ENCODE measurements at regions not wholly inside any gene's neighbourhood (a gene's known extent, or its start where the extent isn't known, plus 50 kb on each side); places are given as distances from the start of the nearest gene placed in this dataset.
A peak's percentile ranks its signal among the peaks of the same experiment; 100 is the strongest.

- no peak for DNase-seq
Observed at GRCh38 chr15:95550702-95551101, 779.8 kb upstream of the NR2F2 start.

GRCh38 chr15:95556225-95556624, 774.3 kb upstream of the NR2F2 start:
- DNase-seq: no peak

GRCh38 chr15:95556866-95557225, 773.7 kb upstream of the NR2F2 start:
- DNase-seq: peak in 1 of 3 donors; percentile 20

- peak in 2 of 3 donors; percentile 14 to 83 for DNase-seq
Observed at GRCh38 chr15:95557226-95558046, 773.1 kb upstream of the NR2F2 start.

- no peak for DNase-seq
Observed at GRCh38 chr15:95558131-95558530, 772.4 kb upstream of the NR2F2 start.

GRCh38 chr15:95558916-95559315, 771.6 kb upstream of the NR2F2 start:
- DNase-seq: no peak

GRCh38 chr15:95559875-95560394, 770.6 kb upstream of the NR2F2 start:
- peak in 1 of 3 donors; percentile 90 for DNase-seq

GRCh38 chr15:95561463-95561862, 769.0 kb upstream of the NR2F2 start:
- DNase-seq: no peak

GRCh38 chr15:95563634-95564033, 766.9 kb upstream of the NR2F2 start:
- DNase-seq: no peak

GRCh38 chr15:95565016-95565600, 765.4 kb upstream of the NR2F2 start:
- DNase-seq: peak in 1 of 3 donors; percentile 25

GRCh38 chr15:95565690-95566089, 764.8 kb upstream of the NR2F2 start:
- DNase-seq: no peak

- DNase-seq: peak in 1 of 3 donors; percentile 70
Observed at GRCh38 chr15:95567686-95568085, 762.8 kb upstream of the NR2F2 start.

- DNase-seq: no peak
Observed at GRCh38 chr15:95574053-95574452, 756.4 kb upstream of the NR2F2 start.

GRCh38 chr15:95577927-95578326, 752.6 kb upstream of the NR2F2 start:
- DNase-seq: no peak

GRCh38 chr15:95580121-95580520, 750.4 kb upstream of the NR2F2 start:
- no peak for DNase-seq

GRCh38 chr15:95581595-95581994, 748.9 kb upstream of the NR2F2 start:
- no peak for DNase-seq

- DNase-seq: no peak
Observed at GRCh38 chr15:95584088-95584487, 746.4 kb upstream of the NR2F2 start.

- DNase-seq: peak in 1 of 3 donors; percentile 43
Observed at GRCh38 chr15:95588056-95588455, 742.4 kb upstream of the NR2F2 start.

GRCh38 chr15:95590533-95591044, 739.9 kb upstream of the NR2F2 start:
- peak in 1 of 3 donors; percentile 21 for DNase-seq

GRCh38 chr15:95591270-95591669, 739.2 kb upstream of the NR2F2 start:
- no peak for DNase-seq

GRCh38 chr15:95591886-95592285, 738.6 kb upstream of the NR2F2 start:
- DNase-seq: no peak

GRCh38 chr15:95594496-95594895, 736.0 kb upstream of the NR2F2 start:
- no peak for DNase-seq

GRCh38 chr15:95595759-95596158, 734.7 kb upstream of the NR2F2 start:
- no peak for DNase-seq

Data from muscle of back (tissue), 3 donors.